A549 (cell line): ENCODE measurements at regions not wholly inside any gene's neighbourhood (a gene's known extent, or its start where the extent isn't known, plus 50 kb on each side); places are given as distances from the start of the nearest gene placed in this dataset.

ENCODE experiments used
- ATAC-seq, 2 experiments: fragments of 200-7000 bp in 1 of 2; fragments of >200 bp in 1 of 2; cut with Nextera tagmentation in 1 of 2; cut with Tn5 transposase in 1 of 2; 3 replicates each; pipeline versions ENCODE4 v1.8.0 to v1.9.1; 2018 to 2020; ENCODE audit warnings: mild to moderate bottlenecking in 1 of 2, moderate library complexity in 1 of 2
- CTCF ChIA-PET: fragments of 300-600 bp; sonication (Branson Sonifier 250); formaldehyde crosslinking; extraction: SDS; loops from one replicate; lab custom pipeline; 2021; ENCODE audit warnings: antibody characterized with exemption, inconsistent platforms; lab: Yijun Ruan, JAX
- POLR2A ChIA-PET: fragments of 350-600 bp; formaldehyde crosslinking; extraction: SDS; loops from one replicate; lab custom pipeline; 2021; ENCODE audit warnings: antibody characterized with exemption, inconsistent platforms; lab: Yijun Ruan, JAX
- DNase-seq, 2 experiments: peaks; one replicate each; pipeline versions ENCODE4 v3.0.0 to v3.0.0-alpha.2; 2011 to 2016; ENCODE audit warnings: low read depth in 1 of 2, low spot score in 1 of 2
- FAIRE-seq: peaks from 2 replicates; lab custom pipeline; 2011; peaks lifted over from hg19 to GRCh38; lab: Jason Lieb, UNC
- H3K27ac ChIP-seq, 2 experiments: fragments of >200 bp; sonication (Bioruptor Twin); formaldehyde crosslinking; 3 replicates each; pipeline ENCODE4 v1.5.1; 2016 to 2017
- H3K4me1 ChIP-seq: fragments of >200 bp; sonication (Bioruptor Twin); formaldehyde crosslinking; 3 replicates; pipeline ENCODE4 v1.6.1; 2016
- H3K4me2 ChIP-seq: fragments of >200 bp; sonication (Bioruptor Twin); formaldehyde crosslinking; 3 replicates; pipeline ENCODE4 v1.6.1; 2016
- H3K4me3 ChIP-seq: fragments of >200 bp; sonication (Bioruptor Twin); formaldehyde crosslinking; 3 replicates; pipeline ENCODE4 v1.5.1; 2016
- H3K9me3 ChIP-seq: fragments of >200 bp; sonication (Bioruptor Twin); formaldehyde crosslinking; 3 replicates; pipeline ENCODE4 v1.6.1; 2016
- BCL3 ChIP-seq: fragments of >200 bp; sonication (Bioruptor Twin); formaldehyde crosslinking; IDR thresholded peaks from 3 replicates; pipeline ENCODE4 v1.6.1; 2016
- CHD2 ChIP-seq: fragments of 150-350 bp; IDR thresholded peaks from 2 replicates; pipeline ENCODE4 v1.6.1; 2014; ENCODE audit warnings: low read length; ENCODE audit not compliant: partially characterized antibody
- E2F6 ChIP-seq: IDR thresholded peaks from 2 replicates; pipeline ENCODE4 v1.6.1; 2012; ENCODE audit warnings: low read depth, borderline replicate concordance
- EHF ChIP-seq: fragments of 250-450 bp; sonication (Bioruptor Pico); IDR thresholded peaks from 2 replicates; pipeline ENCODE4 v1.5.0; 2020; ENCODE audit warnings: mild to moderate bottlenecking
- ESRRA ChIP-seq: fragments of 150-350 bp; IDR thresholded peaks from 2 replicates; pipeline ENCODE4 v1.6.1; 2014; ENCODE audit warnings: mild to moderate bottlenecking, low read length, borderline replicate concordance
- FOSL2 ChIP-seq, 2 experiments: fragments of 450-650 bp in 1 of 2; fragments of >200 bp in 1 of 2; sonication (Bioruptor Twin) in 1 of 2; formaldehyde crosslinking; IDR thresholded peaks; 2 replicates each; pipeline versions ENCODE4 v1.5.0 to v1.6.1; 2016 to 2020; ENCODE audit warnings: mild to moderate bottlenecking in 1 of 2, moderate library complexity in 1 of 2
- HES2 ChIP-seq: fragments of >200 bp; sonication (Bioruptor Twin); formaldehyde crosslinking; IDR thresholded peaks from 2 replicates; pipeline ENCODE4 v1.6.1; 2016
- HEYL ChIP-seq: fragments of 250-450 bp; sonication (Bioruptor Pico); IDR thresholded peaks from 2 replicates; pipeline ENCODE4 v1.8.0; 2021; ENCODE audit warnings: mild to moderate bottlenecking, moderate library complexity
- HOXB13 ChIP-seq: fragments of 250-450 bp; sonication (Bioruptor Pico); IDR thresholded peaks from 2 replicates; pipeline ENCODE4 v1.5.0; 2020; ENCODE audit warnings: low read depth, mild to moderate bottlenecking, moderate library complexity
- HOXB5 ChIP-seq: fragments of 250-450 bp; sonication (Bioruptor Pico); IDR thresholded peaks from 2 replicates; pipeline ENCODE4 v1.5.0; 2020; ENCODE audit warnings: mild to moderate bottlenecking, moderate library complexity
- JUN ChIP-seq, 2 experiments: fragments of >200 bp; sonication (Bioruptor Twin); formaldehyde crosslinking; IDR thresholded peaks; 2 replicates in 1 of 2; 3 replicates in 1 of 2; pipeline ENCODE4 v1.6.1; 2016 to 2017
- KDM1A ChIP-seq: fragments of 200-600 bp; sonication (generic); IDR thresholded peaks from 2 replicates; pipeline ENCODE4 v1.6.1; 2016; ENCODE audit warnings: low read depth, mild to moderate bottlenecking
- MYC ChIP-seq: IDR thresholded peaks from 2 replicates; pipeline ENCODE4 v1.6.1; 2012; ENCODE audit warnings: mild to moderate bottlenecking, inconsistent platforms, low read length, improper control_type of control experiment, borderline replicate concordance
- NFE2L2 ChIP-seq: fragments of 150-350 bp; conservative IDR thresholded peaks from 2 replicates; pipeline ENCODE4 v1.6.1; 2014; ENCODE audit warnings: low read length
- NR3C1 ChIP-seq: fragments of >200 bp; sonication (Bioruptor Twin); formaldehyde crosslinking; IDR thresholded peaks from 3 replicates; pipeline ENCODE4 v1.6.1; 2017
- POLR2AphosphoS2 ChIP-seq: conservative IDR thresholded peaks from 2 replicates; pipeline ENCODE4 v1.6.1; 2012; ENCODE audit warnings: low read length, improper control_type of control experiment, inconsistent platforms
- RAD21 ChIP-seq, 2 experiments: fragments of >200 bp in 1 of 2; sonication (Bioruptor Twin) in 1 of 2; formaldehyde crosslinking in 1 of 2; IDR thresholded peaks in 1 of 2; conservative IDR thresholded peaks in 1 of 2; 2 replicates in 1 of 2; 3 replicates in 1 of 2; pipeline ENCODE4 v1.6.1; 2012 to 2018; ENCODE audit warnings: inconsistent platforms in 1 of 2
- RFX5 ChIP-seq: fragments of 450-650 bp; IDR thresholded peaks from 2 replicates; pipeline ENCODE4 v1.7.1; 2014; ENCODE audit warnings: antibody characterized with exemption, mild to moderate bottlenecking, moderate library complexity
- SREBF2 ChIP-seq: fragments of 450-650 bp; IDR thresholded peaks from 2 replicates; pipeline ENCODE4 v1.6.1; 2014; ENCODE audit warnings: mild to moderate bottlenecking, moderate library complexity
- USF2 ChIP-seq: fragments of 450-650 bp; IDR thresholded peaks from 2 replicates; pipeline ENCODE4 v1.6.1; 2014; ENCODE audit warnings: antibody characterized with exemption
- ZNF302 ChIP-seq: fragments of 250-450 bp; sonication (Bioruptor Pico); IDR thresholded peaks from 2 replicates; pipeline ENCODE4 v1.9.0; 2021; ENCODE audit warnings: inconsistent platforms, mild to moderate bottlenecking, moderate library complexity
- ZSCAN20 ChIP-seq: fragments of 250-450 bp; sonication (Bioruptor Pico); IDR thresholded peaks from 2 replicates; pipeline ENCODE4 v1.8.0; 2022; ENCODE audit warnings: mild to moderate bottlenecking, moderate library complexity
- WGBS: methylation state at CpG from one replicate; pipeline ENCODE4 v1.1.6; 2017; ENCODE audit errors: missing lambda C conversion rate; 5-methylcytosine and 5-hydroxymethylcytosine counted together
- TF ChIP-seq, protein P1 (sequence below): fragments of >200 bp; sonication (Bioruptor Twin); formaldehyde crosslinking; IDR thresholded peaks from 3 replicates; pipeline ENCODE4 v1.5.1; 2016

GRCh38 chr5:163993126-163993525 is 487.7 kb downstream of the MAT2B start (continued):
- no peak for TF ChIP-seq USF2

DNA sequence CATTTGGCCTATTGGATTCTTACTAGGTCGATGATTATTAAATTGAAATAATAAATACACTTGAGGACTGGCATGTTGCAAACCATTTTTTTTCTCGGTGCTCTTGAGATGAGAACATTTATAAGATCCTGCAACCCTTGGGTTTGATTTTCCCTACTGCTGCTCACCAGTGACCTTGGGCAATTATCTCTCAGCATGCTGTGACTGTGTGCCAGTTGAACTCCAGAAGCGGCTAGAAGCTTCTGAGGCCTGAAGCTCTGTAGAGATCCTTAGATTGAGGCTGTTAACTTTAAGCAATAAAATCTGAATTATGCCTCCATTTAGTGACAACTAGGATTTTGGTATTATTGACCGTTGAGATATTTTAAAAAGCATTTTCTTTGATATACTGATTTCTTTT is 489.8 kb downstream of the MAT2B start:
- POLR2A ChIA-PET, result no interaction called here
- WGBS, result 3% methylated on average over 4 of the region's 4 CpGs
- FAIRE-seq (no peak), DNase-seq (no peak), ATAC-seq (no peak)
- H3K4me1 ChIP-seq, result no peaks in the 10 kb centered on the region
- H3K9me3 ChIP-seq, result no peaks in the 10 kb centered on the region
- H3K4me3 ChIP-seq, result no peak overlapping the region
- H3K4me2 ChIP-seq, result no peak overlapping the region
- H3K27ac ChIP-seq, result no peak overlapping the region
- CTCF ChIA-PET, result no interaction called here
- TF ChIP-seq NFE2L2, result no peak
- no peak for TF ChIP-seq JUN (IDR thresholded peaks at IDR 0.05)
- no peak for TF ChIP-seq RAD21 (conservative IDR thresholded peaks at IDR 0.05 in 1 of 2, IDR thresholded peaks at IDR 0.05 in 1 of 2)
- TF ChIP-seq MYC, result no peak
- no peak for TF ChIP-seq HEYL (CRISPR knock-in tag)
- no peak for TF ChIP-seq SREBF2
- no peak for TF ChIP-seq NR3C1
- TF ChIP-seq, protein P1, sequence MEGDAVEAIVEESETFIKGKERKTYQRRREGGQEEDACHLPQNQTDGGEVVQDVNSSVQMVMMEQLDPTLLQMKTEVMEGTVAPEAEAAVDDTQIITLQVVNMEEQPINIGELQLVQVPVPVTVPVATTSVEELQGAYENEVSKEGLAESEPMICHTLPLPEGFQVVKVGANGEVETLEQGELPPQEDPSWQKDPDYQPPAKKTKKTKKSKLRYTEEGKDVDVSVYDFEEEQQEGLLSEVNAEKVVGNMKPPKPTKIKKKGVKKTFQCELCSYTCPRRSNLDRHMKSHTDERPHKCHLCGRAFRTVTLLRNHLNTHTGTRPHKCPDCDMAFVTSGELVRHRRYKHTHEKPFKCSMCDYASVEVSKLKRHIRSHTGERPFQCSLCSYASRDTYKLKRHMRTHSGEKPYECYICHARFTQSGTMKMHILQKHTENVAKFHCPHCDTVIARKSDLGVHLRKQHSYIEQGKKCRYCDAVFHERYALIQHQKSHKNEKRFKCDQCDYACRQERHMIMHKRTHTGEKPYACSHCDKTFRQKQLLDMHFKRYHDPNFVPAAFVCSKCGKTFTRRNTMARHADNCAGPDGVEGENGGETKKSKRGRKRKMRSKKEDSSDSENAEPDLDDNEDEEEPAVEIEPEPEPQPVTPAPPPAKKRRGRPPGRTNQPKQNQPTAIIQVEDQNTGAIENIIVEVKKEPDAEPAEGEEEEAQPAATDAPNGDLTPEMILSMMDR, result no peak
- no peak for TF ChIP-seq ESRRA
- no peak for TF ChIP-seq HES2
- no peak for TF ChIP-seq POLR2AphosphoS2
- no peak for TF ChIP-seq CHD2
- no peak for TF ChIP-seq E2F6

- no peak for ATAC-seq
- no peak for FAIRE-seq
- H3K4me3 ChIP-seq, result no peak overlapping the region
- H3K4me2 ChIP-seq, result no peak overlapping the region
- no peaks in the 10 kb centered on the region for H3K4me1 ChIP-seq
- ChIA-PET POLR2A (no interaction called here), CTCF (no interaction called here)
- no peak for DNase-seq
- no peak for TF ChIP-seq ZSCAN20 (CRISPR knock-in tag)
- no peak for TF ChIP-seq ZNF302 (CRISPR knock-in tag)
- TF ChIP-seq EHF (CRISPR knock-in tag), result no peak
- TF ChIP-seq KDM1A, result no peak
- no peak overlapping the region for H3K27ac ChIP-seq
- H3K9me3 ChIP-seq, result no peaks in the 10 kb centered on the region
These were observed 492.5 kb downstream of the MAT2B start for GRCh38 chr5:163997965-163998364.

DNA sequence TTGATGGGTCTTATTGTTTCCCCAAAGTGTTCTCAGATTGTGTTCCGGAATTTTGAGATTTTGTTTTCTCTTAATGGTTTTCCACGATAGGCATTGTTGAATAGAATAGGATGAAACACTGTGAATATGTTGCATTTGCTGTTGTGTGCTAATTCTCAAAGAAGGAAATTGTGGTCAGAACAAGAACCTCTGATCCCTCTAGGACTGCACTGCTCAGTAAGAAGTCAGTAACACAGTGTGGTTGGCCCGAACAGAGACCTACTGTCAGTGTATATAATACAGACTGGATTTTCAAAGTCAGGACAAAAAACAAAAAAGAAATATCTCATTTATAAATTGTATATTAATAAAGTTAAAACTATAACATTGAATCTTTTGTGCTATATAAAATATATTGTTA is 494.8 kb downstream of the MAT2B start:
- FAIRE-seq (no peak), DNase-seq (no peak), ATAC-seq (no peak)
- Histone ChIP-seq H3K4me3 (no peak overlapping the region), H3K4me2 (no peak overlapping the region), H3K4me1 (no peaks in the 10 kb centered on the region), H3K27ac (no peak overlapping the region), H3K9me3 (no peaks in the 10 kb centered on the region)
- ChIA-PET POLR2A (no interaction called here), CTCF (interaction anchor here (0.9 kb wide), 1 partner anchor 13 kb away, joined by 3 read pairs; no protein-coding TSS in a partner anchor)
- WGBS, result 4% methylated on average over 3 of the region's 3 CpGs
- TF ChIP-seq MYC (no peak), FOSL2 (IDR thresholded peaks at IDR 0.05) (no peak), FOSL2 (CRISPR knock-in tag; IDR thresholded peaks at IDR 0.05) (no peak), HOXB5 (CRISPR knock-in tag) (no peak), POLR2AphosphoS2 (no peak), E2F6 (no peak), BCL3 (no peak), RFX5 (no peak), HOXB13 (CRISPR knock-in tag) (no peak)
